ENCODE measurements at regions not wholly inside any gene's neighbourhood (a gene's known extent, or its start where the extent isn't known, plus 50 kb on each side); places are given as distances from the start of the nearest gene placed in this dataset.

DNA sequence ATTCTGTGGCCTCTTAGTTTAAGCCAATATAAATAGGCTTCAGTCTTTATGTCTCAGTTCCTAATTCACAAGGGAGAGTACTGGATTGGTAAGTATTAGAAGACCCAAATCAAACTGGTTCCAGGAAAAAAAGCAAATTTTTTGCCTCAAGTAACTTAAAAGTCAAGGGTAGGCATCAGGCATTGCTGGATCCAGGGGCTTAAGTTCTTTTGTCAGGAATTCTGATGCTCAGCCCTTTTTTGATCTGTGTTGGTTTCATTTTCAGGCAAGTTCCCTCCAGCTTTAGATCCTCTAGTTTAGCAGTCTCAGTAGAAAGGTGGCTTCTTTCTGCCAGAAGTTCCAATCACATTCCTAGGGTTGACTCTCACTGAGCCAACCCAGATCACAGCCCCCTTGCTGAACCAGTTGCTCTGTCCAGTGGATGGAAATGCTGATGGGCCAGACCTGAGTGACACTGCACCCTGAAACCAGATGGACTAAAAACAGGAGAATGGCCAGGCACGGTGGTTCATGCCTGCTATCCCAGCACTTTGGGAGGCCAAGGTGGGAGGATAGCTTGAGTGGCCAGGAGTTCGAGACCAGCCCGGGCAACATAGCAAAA is 253.5 kb downstream of the SHQ1 start:
- H4K91ac ChIP-seq (ENCODE audit: insufficient read length, low read depth, low read length): no peak overlapping the region
- H3K4me1 ChIP-seq (ENCODE audit: insufficient read depth, low read length): peaks cover 2% of the 10 kb centered on the region; the same call in 1 of the 2 replicates
- H3K9me3 ChIP-seq (ENCODE audit: control insufficient read depth, low read depth, low read length): no peaks in the 10 kb centered on the region
- H3K56ac ChIP-seq (ENCODE audit: insufficient read length, low read depth, low read length): no peak overlapping the region
- no peak overlapping the region for H2BK12ac ChIP-seq (ENCODE audit: insufficient read length, low read depth, low read length)
- peaks cover 31% of the 10 kb centered on the region for H3K27me3 Mint-ChIP-seq (ENCODE audit: low read depth)
- no peak overlapping the region for H3K18ac ChIP-seq (ENCODE audit: insufficient read length, low read depth, low read length)
- H3K4ac ChIP-seq (ENCODE audit: low read depth, low read length): no peak overlapping the region
- no CpG with 5 or more reads among the region's 3 CpGs for WGBS (ENCODE audit: extremely low coverage, insufficient read length, low lambda C conversion rate)
- peaks cover 39 to 56% of the 10 kb centered on the region in 2 experiments for H3K4me1 Mint-ChIP-seq
- no peak overlapping the region for H3K27ac ChIP-seq (ENCODE audit: insufficient read length, low read depth, low read length)
- no peak overlapping the region for H3K4me3 Mint-ChIP-seq
- H2BK5ac ChIP-seq (ENCODE audit: insufficient read length, low read length): no peak overlapping the region
- no peaks in the 10 kb centered on the region for H3K79me2 ChIP-seq (ENCODE audit: insufficient read depth, low read length)
- no peak for DNase-seq
- H3K27ac Mint-ChIP-seq: no peak overlapping the region
- H3K9me3 Mint-ChIP-seq: no peaks in the 10 kb centered on the region; a peak in 2 of 5 replicates
- H2BK15ac ChIP-seq (ENCODE audit: low read depth, low read length): no peak overlapping the region
- H2BK120ac ChIP-seq (ENCODE audit: low read depth, low read length, poor library complexity, severe bottlenecking): no peak overlapping the region
- H2AFZ ChIP-seq (ENCODE audit: low read length): no peak overlapping the region
- TF ChIP-seq CTCF (conservative IDR thresholded peaks at IDR 0.05): no peak
- H4K5ac ChIP-seq (ENCODE audit: insufficient read length, low read depth, low read length): no peak overlapping the region
- no peaks in the 10 kb centered on the region for H3K79me1 ChIP-seq (ENCODE audit: insufficient read depth, low read depth, low read length, poor library complexity, severe bottlenecking)
- H3T11ph ChIP-seq (ENCODE audit: low read length): no peak overlapping the region
- H2BK20ac ChIP-seq (ENCODE audit: low read depth, low read length, poor library complexity, severe bottlenecking): no peak overlapping the region
- H3K36me3 Mint-ChIP-seq (ENCODE audit: insufficient read depth in 1 of 3, low read depth in 3 of 3): no peaks in the 10 kb centered on the region; a peak in 1 of 7 replicates
- H3K4me2 ChIP-seq (ENCODE audit: insufficient read depth, insufficient read length, low read length): no peak overlapping the region
- H3K14ac ChIP-seq (ENCODE audit: insufficient read depth, low read length): no peak overlapping the region
- no peak overlapping the region for H4K8ac ChIP-seq (replicated peaks; ENCODE audit: insufficient read length, low read depth, low read length)
- no peaks in the 10 kb centered on the region for H3K27me3 ChIP-seq (ENCODE audit: insufficient read depth, low read length)
- no peaks in the 10 kb centered on the region for H3K23me2 ChIP-seq (ENCODE audit: insufficient read length, low read depth, low read length, poor library complexity, severe bottlenecking)
- no peak overlapping the region for H3K9ac ChIP-seq (ENCODE audit: extremely low read depth, insufficient read length, low read length)
- H4K20me1 ChIP-seq (ENCODE audit: control insufficient read depth, insufficient read depth, insufficient read length): no peaks in the 10 kb centered on the region
- H3K23ac ChIP-seq (ENCODE audit: insufficient read length, low read depth, low read length): no peak overlapping the region
- H2AK5ac ChIP-seq (ENCODE audit: insufficient read length, low read length): no peak overlapping the region

Measured in H9 (cell line).